Daoy (cell line): ENCODE measurements at regions not wholly inside any gene's neighbourhood (a gene's known extent, or its start where the extent isn't known, plus 50 kb on each side); places are given as distances from the start of the nearest gene placed in this dataset.

Experiments used
- DNase-seq: peaks from one replicate; pipeline ENCODE4 v3.0.0-alpha.2; 2015; ENCODE audit warnings: low read depth

GRCh38 chr4:147360301-147360700, 120.6 kb upstream of the EDNRA start:
- no peak for DNase-seq

GRCh38 chr4:147361726-147362125, 119.2 kb upstream of the EDNRA start:
- DNase-seq, result no peak

- DNase-seq, result no peak
Measured at GRCh38 chr4:147362938-147363337, 118.0 kb upstream of the EDNRA start.

- no peak for DNase-seq
Measured at GRCh38 chr4:147363514-147363913, 117.4 kb upstream of the EDNRA start.

GRCh38 chr4:147365396-147365795, 115.5 kb upstream of the EDNRA start:
- no peak for DNase-seq

GRCh38 chr4:147366164-147366563, 114.7 kb upstream of the EDNRA start:
- DNase-seq, result no peak

- no peak for DNase-seq
Measured at GRCh38 chr4:147367891-147368290, 113.0 kb upstream of the EDNRA start.

- no peak for DNase-seq
Measured at GRCh38 chr4:147368948-147369347, 111.9 kb upstream of the EDNRA start.

GRCh38 chr4:147370473-147370872, 110.4 kb upstream of the EDNRA start:
- no peak for DNase-seq

GRCh38 chr4:147370881-147371280, 110.0 kb upstream of the EDNRA start:
- no peak for DNase-seq

GRCh38 chr4:147371661-147372060, 109.2 kb upstream of the EDNRA start:
- DNase-seq, result no peak

GRCh38 chr4:147378780-147379179, 102.1 kb upstream of the EDNRA start:
- no peak for DNase-seq

GRCh38 chr4:147381749-147382148, 99.1 kb upstream of the EDNRA start:
- no peak for DNase-seq

GRCh38 chr4:147388018-147388417, 92.9 kb upstream of the EDNRA start:
- DNase-seq, result no peak

- DNase-seq, result no peak
Measured at GRCh38 chr4:147396105-147396504, 84.8 kb upstream of the EDNRA start.

- DNase-seq, result no peak
Measured at GRCh38 chr4:147398556-147398955, 82.3 kb upstream of the EDNRA start.

GRCh38 chr4:147400721-147401120, 80.2 kb upstream of the EDNRA start:
- DNase-seq, result no peak

GRCh38 chr4:147401221-147401620, 79.7 kb upstream of the EDNRA start:
- no peak for DNase-seq

- no peak for DNase-seq
Measured at GRCh38 chr4:147407261-147408045, 73.4 kb upstream of the EDNRA start.

GRCh38 chr4:147408189-147408588, 72.7 kb upstream of the EDNRA start:
- no peak for DNase-seq

- DNase-seq, result no peak
Measured at GRCh38 chr4:147409350-147409749, 71.5 kb upstream of the EDNRA start.

- DNase-seq, result no peak
Measured at GRCh38 chr4:147418226-147418625, 62.7 kb upstream of the EDNRA start.

- no peak for DNase-seq
Measured at GRCh38 chr4:147421456-147421855, 59.4 kb upstream of the EDNRA start.

- no peak for DNase-seq
Measured at GRCh38 chr4:147423229-147423628, 57.7 kb upstream of the EDNRA start.
